ENCODE measurements at regions not wholly inside any gene's neighbourhood (a gene's known extent, or its start where the extent isn't known, plus 50 kb on each side); places are given as distances from the start of the nearest gene placed in this dataset.

GRCh38 chr3:99394831-99395778 is 243.3 kb upstream of the COL8A1 start:
- TF ChIP-seq POLR2AphosphoS5 (IDR thresholded peaks at IDR 0.05) (no peak), CTCF (IDR thresholded peaks at IDR 0.05) (no peak), POLR2A (IDR thresholded peaks at IDR 0.05) (no peak), EP300 (IDR thresholded peaks at IDR 0.05) (no peak)

Measured in sigmoid colon (tissue), 4 donors.